ENCODE measurements at regions not wholly inside any gene's neighbourhood (a gene's known extent, or its start where the extent isn't known, plus 50 kb on each side); places are given as distances from the start of the nearest gene placed in this dataset.

GRCh38 chr11:11056316-11056715, 198.5 kb upstream of the ZBED5 start:
- no peak overlapping the region for H2AFZ ChIP-seq (ENCODE audit: low read length)
- H2BK12ac ChIP-seq (ENCODE audit: low read depth, low read length), result no peak overlapping the region
- H2AK5ac ChIP-seq (ENCODE audit: low read depth, low read length), result no peak overlapping the region
- ChIA-PET CTCF (ENCODE audit: partially characterized antibody) (interaction anchor here (1.0 to 3.3 kb wide), 3 partner anchors 20 to 100 kb away, joined by 3 to 10 read pairs (median 4); no protein-coding TSS in a partner anchor), POLR2A (ENCODE audit: partially characterized antibody) (no interaction called here)
- H3K27me3 ChIP-seq (replicated peaks in 1 of 4; ENCODE audit: control insufficient read depth in 3 of 4, extremely low read depth in 1 of 4, insufficient read depth in 3 of 4, low read length in 3 of 4), result no peaks in the 10 kb centered on the region
- no peak overlapping the region for H3K56ac ChIP-seq (replicated peaks; ENCODE audit: insufficient read length, low read depth, low read length)
- H3K14ac ChIP-seq (ENCODE audit: insufficient read length), result no peak overlapping the region
- TF ChIP-seq BRCA1 (IDR thresholded peaks at IDR 0.05; ENCODE audit: low read depth, low read length), result no peak
- TF ChIP-seq ZNF274 (IDR thresholded peaks at IDR 0.05; ENCODE audit: borderline replicate concordance, extremely low read depth, low read length), result no peak
- no peak for TF ChIP-seq CREB1 (IDR thresholded peaks at IDR 0.05)
- TF ChIP-seq TCF12 (IDR thresholded peaks at IDR 0.05; ENCODE audit: low read depth, low read length), result no peak
- TF ChIP-seq HDAC6 (IDR thresholded peaks at IDR 0.05; ENCODE audit: low read depth, low read length), result no peak
- no peak for TF ChIP-seq TAF7 (optimal IDR thresholded peaks at IDR 0.05; ENCODE audit: borderline replicate concordance, low read depth, low read length)
- TF ChIP-seq, protein P1, sequence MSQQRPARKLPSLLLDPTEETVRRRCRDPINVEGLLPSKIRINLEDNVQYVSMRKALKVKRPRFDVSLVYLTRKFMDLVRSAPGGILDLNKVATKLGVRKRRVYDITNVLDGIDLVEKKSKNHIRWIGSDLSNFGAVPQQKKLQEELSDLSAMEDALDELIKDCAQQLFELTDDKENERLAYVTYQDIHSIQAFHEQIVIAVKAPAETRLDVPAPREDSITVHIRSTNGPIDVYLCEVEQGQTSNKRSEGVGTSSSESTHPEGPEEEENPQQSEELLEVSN (IDR thresholded peaks at IDR 0.05), result no peak
- TF ChIP-seq ASH2L (IDR thresholded peaks at IDR 0.05; ENCODE audit: low read length), result no peak
- TF ChIP-seq CTBP2 (IDR thresholded peaks at IDR 0.05; ENCODE audit: borderline replicate concordance, insufficient read depth, insufficient read length, low read length), result no peak
- TF ChIP-seq MAX (IDR thresholded peaks at IDR 0.05), result no peak
- TF ChIP-seq TEAD4 (IDR thresholded peaks at IDR 0.05; ENCODE audit: low read depth, low read length), result no peak
- no peak for TF ChIP-seq TBP (IDR thresholded peaks at IDR 0.05; ENCODE audit: low read depth, low read length)
- no peak for TF ChIP-seq NANOG (IDR thresholded peaks at IDR 0.05; ENCODE audit: insufficient read depth, low read depth, low read length, poor library complexity, severe bottlenecking)
- no peak for TF ChIP-seq GABPA (IDR thresholded peaks at IDR 0.05; ENCODE audit: borderline replicate concordance, insufficient read depth, low read length)
- no peak for TF ChIP-seq CHD1 (IDR thresholded peaks at IDR 0.05; ENCODE audit: low read depth, low read length)
- whole genome bisulfite sequencing, 2 experiments (ENCODE audit: extremely low coverage in 1 of 2, insufficient coverage in 1 of 2, insufficient read length in 1 of 2, insufficient replicate concordance in 2 of 2, low coverage in 1 of 2, low lambda C conversion rate in 2 of 2, missing lambda C conversion rate in 1 of 2), result 87% methylated on average over 1 of the region's 1 CpG; no CpG with 5 or more reads in 1 of the 2 experiments
- H3K79me2 ChIP-seq (ENCODE audit: control insufficient read depth in 1 of 2, insufficient read depth in 2 of 2, low read length in 2 of 2), result no peaks in the 10 kb centered on the region
- H3K4me1 ChIP-seq (replicated peaks in 1 of 4; ENCODE audit: control insufficient read depth in 3 of 4, insufficient read depth in 4 of 4, low read length in 3 of 4), result no peaks in the 10 kb centered on the region
- H3K23me2 ChIP-seq (ENCODE audit: low read depth, low read length), result no peaks in the 10 kb centered on the region
- H3K27ac ChIP-seq (ENCODE audit: low read depth, low read length), result no peak overlapping the region
- H3K79me1 ChIP-seq (ENCODE audit: low read depth, low read length), result no peaks in the 10 kb centered on the region
- H3K4ac ChIP-seq (replicated peaks; ENCODE audit: insufficient read length, low read depth, low read length), result no peak overlapping the region
- H3K9me3 ChIP-seq (ENCODE audit: insufficient read depth in 2 of 2, low read depth in 1 of 2, low read length in 1 of 2), result peaks cover 15 to 21% of the 10 kb centered on the region in 2 experiments; a peak in 3 of 4 replicates
- H3K4me2 ChIP-seq (ENCODE audit: insufficient read depth in 1 of 2, low read depth in 2 of 2, low read length in 2 of 2), result no peak overlapping the region
- H4K91ac ChIP-seq (replicated peaks; ENCODE audit: insufficient read length, low read length), result no peak overlapping the region
- H4K5ac ChIP-seq (ENCODE audit: insufficient read length, low read depth, low read length), result no peak overlapping the region
- H3K36me3 ChIP-seq (ENCODE audit: control insufficient read depth in 2 of 4, insufficient read depth in 4 of 4, low read length in 3 of 4), result no peaks in the 10 kb centered on the region
- no peak overlapping the region for H2BK120ac ChIP-seq (replicated peaks; ENCODE audit: low read depth, low read length)
- no peak overlapping the region for H2BK5ac ChIP-seq (ENCODE audit: low read depth, low read length)
- no peak overlapping the region for H2BK15ac ChIP-seq (ENCODE audit: low read length)
- no peak overlapping the region for H3K23ac ChIP-seq (ENCODE audit: insufficient read length)
- DNase-seq (ENCODE audit: low read depth in 1 of 2, low spot score in 2 of 2), result no peak
- H4K20me1 ChIP-seq (replicated peaks in 1 of 2; ENCODE audit: control insufficient read depth in 1 of 2, insufficient read depth in 2 of 2, low read length in 2 of 2), result no peaks in the 10 kb centered on the region
- no peak overlapping the region for H4K8ac ChIP-seq (ENCODE audit: extremely low read depth, insufficient read depth, low read length)
- H2BK20ac ChIP-seq (ENCODE audit: low read length), result no peak overlapping the region
- H3K4me3 ChIP-seq (ENCODE audit: extremely low read depth in 1 of 4, insufficient read depth in 2 of 4, low read depth in 3 of 4, low read length in 4 of 4), result no peak overlapping the region
- no peak overlapping the region for H3K18ac ChIP-seq (ENCODE audit: extremely low read depth, low read length)
- no peak for FAIRE-seq
- no peak overlapping the region for H3K9ac ChIP-seq (replicated peaks in 1 of 4; ENCODE audit: extremely low read depth in 1 of 4, low read depth in 3 of 4, low read length in 3 of 4)

All from H1 (cell line).